ENCODE measurements at regions not wholly inside any gene's neighbourhood (a gene's known extent, or its start where the extent isn't known, plus 50 kb on each side); places are given as distances from the start of the nearest gene placed in this dataset.
"Not testable (repeated sequence)": the region's sequence is repeated elsewhere in the genome, so short reads cannot be mapped to it uniquely, and the experiment has no call there.

DNA sequence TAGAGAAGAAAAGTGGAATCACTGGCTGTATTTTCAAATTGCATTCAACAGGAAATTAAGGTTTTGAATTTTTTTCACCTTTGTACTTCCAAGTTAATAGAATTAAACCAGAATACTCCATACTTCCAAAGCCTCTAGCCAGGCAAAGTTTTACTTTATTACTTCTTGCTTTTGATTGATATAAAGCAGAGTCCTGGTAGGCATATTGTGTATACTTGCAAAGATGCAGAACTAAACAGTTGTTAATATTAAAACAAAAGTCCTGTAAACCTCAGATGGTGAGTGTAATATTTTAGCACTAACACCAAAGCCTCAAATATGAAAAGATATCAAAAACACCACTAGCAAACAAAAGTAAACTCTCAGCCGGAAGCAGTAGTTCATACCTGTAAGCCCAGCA is 107.2 kb upstream of the C2CD4B start:
- DNase-seq (ENCODE audit: low read depth), result no peak

DNA sequence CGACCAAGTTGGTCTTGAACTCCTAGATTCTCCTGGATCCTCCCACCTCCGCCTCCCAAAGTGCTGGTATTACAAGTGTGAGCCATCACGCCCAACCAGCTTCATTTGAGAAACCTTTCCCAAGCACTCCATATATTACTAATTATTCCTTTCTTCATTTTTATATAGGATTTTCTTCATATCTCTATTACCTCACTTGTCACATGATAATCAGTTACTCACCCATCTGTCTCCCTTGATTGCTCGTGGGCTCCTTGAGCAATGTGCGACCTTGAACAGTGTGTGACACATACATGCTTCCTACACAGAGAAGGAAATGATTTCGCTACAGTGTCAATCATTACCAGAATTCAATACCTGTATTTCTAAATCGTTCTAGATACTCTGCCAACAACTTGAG is 110.7 kb upstream of the C2CD4B start:
- no peak for DNase-seq (ENCODE audit: low read depth)

DNA sequence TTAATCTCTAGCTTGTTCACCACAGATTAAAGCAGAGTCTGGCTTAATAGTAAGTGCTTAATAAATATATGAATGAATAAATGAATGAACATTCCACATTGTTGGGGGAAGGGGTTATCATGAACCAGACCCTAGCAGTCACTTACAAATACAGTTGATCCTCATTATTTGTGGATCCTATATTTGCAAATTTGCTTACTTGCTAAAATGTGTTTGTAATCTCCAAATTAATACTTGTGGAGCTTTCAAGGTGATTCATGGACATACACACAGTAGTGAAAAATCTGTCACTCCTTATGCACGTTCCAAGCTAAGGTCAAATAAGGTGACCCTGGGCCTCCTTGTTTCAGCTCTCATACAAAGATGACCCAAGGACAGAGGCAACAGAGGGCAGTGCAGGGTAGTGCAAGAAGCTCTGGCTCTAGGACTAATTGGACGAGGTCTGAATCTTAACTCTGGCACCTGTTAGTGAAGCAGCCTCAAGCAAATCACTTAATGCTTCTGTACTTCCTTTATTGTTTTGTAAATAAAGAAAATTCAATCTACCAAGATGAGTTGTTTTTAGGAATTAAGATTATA is 112.8 kb upstream of the C2CD4B start:
- no peak for DNase-seq (ENCODE audit: low read depth)

DNA sequence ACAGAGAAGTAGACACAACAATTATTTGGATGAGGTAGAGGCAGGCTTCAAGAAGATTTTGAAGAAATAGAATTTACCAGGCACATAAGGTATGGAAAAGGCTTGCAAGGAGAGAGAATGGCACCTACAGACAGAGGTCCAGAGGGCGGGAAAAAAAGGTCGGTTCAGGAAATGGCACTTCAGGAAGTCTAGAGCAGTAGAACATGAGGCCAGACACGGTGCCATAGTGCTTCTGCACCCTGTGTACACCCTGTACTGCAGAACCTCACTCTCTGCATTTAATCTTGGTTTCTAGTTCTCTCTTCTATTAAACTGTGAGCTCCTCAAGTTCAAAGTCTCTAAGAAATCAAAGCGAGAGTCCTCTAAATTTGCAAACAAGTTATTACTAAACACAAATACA is 113.4 kb upstream of the C2CD4B start:
- DNase-seq (ENCODE audit: low read depth), result no peak

DNA sequence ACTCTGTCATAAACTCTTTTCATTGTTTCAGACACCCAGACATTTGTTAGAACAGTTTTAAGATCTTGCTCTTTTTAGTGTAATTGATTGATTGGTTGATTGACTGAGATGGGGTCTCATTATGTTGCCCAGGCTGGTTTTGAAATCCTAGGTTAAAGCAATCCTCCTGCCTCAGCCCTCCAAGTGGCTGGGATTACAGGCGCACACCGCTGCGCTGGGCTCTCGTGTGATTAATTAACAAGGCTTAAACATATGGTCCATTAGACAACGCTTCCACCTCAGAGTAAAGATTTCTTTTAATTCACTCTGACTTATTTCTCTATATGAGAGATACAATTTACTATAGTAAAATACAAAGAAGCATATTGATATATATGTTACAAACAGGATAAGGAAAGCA is 114.0 kb upstream of the C2CD4B start:
- DNase-seq (ENCODE audit: low read depth), result no peak

DNA sequence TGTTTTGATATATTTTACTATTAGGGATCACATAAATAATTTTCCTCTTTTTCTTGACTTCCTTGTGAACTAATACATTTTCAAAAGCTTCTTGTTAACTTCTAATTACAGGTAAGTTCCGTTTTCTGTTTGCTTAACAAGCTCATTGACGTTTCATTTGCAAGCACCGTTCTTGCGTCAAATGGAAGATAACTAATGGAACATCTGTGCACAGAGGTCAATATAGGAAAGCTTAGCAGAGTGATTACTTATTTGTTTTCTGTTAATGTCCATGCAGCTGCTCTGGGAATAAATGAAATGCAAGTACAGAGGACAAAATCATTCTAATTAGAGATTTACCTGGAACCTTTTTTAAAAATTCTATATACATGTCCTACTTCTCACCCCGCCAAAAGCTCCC is 115.5 kb upstream of the C2CD4B start:
- no peak for DNase-seq (ENCODE audit: low read depth)

DNA sequence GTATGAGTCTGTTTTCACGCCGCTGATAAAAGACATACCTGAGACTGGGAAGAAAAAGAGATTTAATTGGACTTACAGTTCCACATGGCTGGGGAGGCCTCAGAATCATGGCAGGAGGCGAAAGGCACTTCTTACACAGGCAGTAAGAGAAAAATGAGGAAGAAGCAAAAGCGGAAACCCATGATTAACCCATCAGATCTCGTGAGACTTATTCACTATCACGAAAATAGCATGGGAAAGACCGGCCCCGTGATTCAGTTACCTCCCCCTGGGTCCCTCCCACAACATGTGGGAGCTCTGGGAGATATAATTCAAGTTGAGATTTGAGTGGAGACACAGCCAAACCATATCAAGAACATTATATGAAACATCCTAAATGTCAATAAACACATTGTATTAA is 116.7 kb upstream of the C2CD4B start:
- not testable (repeated sequence) for DNase-seq (ENCODE audit: low read depth)

DNA sequence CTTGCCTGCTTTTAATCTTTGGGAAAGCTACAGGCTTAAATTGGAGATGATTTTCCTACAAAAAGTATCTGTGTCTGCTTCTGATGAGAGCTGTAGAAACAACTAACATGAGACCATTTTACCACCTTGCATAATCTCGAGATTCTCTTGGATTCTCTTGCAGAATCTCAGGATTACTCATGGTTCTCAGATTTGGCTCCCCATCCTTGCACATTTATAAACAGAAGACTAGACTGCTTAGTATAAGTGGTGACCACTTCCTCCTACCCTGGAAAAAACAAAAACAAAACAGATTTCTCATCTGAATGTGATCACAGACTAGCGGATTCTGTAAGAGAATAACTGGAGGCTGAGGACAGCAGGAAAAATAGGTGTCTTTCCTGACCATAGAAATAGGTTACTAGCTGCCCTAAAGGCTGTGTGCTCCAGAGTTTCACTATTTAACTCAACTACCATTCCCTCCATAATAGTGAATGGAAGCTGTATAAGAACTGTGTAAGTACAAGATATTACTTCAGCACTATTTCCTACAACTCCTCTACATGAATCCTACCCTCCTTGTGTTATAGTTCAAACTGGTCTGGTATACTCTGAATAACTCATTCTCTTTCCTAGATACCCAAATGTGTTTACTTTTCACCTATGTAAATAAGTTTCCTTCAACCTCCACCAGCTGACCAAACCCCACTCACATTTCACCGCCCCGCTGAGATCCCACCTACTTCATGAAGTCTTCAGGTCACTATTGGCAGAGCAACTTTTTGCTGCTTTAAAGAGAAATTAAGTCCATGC is 122.2 kb upstream of the C2CD4B start:
- no peak for DNase-seq (ENCODE audit: low read depth)

DNA sequence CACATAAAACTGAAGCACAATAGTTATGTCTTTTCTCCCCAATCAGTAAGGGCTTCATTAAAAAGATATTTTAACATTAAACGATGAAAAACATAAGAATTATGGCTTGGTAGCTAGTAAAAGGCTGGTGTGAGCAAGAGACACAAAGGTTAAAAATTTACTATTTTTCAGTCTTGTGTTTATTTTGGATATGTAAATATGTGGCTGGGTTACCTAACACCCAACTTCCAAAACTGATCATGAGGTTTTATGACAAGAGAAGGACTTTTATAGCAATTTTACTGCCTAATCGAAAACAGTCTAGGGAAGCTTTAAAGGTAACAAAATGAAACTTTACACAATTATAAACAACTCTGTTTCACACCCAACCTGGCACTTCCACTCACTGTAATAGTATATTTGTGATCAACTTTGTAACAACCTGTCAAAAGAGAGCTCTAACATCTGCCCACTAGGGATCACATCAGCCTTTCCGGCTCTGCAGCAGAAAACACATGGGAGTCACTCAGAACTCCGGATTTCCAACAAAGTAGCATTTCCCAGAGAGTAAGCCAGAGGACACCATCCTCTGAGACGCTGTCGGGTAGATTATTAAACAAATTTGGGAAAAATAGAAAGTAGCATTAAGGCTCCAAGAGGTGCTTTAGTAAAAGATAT is 123.4 kb upstream of the C2CD4B start:
- no peak for DNase-seq (ENCODE audit: low read depth)

DNA sequence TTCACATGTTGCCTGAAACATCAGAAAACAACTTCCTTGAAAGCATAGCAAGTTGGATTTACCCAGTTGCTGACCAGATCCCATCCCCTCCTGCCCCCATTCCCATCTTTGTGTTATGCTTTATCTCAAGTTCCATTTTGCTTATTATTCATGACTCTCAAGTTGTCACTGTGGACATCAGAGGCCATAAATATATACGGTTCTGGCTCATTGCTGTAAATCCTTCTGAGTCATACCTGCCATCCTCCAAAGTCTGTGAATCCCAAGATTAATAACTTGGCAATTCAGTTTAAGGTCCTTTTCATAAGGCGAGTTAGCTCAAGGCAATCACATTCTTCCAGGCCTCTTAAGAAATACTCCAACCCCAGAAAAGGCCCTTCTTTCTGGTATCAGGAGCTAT is 126.2 kb upstream of the C2CD4B start:
- no peak for DNase-seq (ENCODE audit: low read depth)

DNA sequence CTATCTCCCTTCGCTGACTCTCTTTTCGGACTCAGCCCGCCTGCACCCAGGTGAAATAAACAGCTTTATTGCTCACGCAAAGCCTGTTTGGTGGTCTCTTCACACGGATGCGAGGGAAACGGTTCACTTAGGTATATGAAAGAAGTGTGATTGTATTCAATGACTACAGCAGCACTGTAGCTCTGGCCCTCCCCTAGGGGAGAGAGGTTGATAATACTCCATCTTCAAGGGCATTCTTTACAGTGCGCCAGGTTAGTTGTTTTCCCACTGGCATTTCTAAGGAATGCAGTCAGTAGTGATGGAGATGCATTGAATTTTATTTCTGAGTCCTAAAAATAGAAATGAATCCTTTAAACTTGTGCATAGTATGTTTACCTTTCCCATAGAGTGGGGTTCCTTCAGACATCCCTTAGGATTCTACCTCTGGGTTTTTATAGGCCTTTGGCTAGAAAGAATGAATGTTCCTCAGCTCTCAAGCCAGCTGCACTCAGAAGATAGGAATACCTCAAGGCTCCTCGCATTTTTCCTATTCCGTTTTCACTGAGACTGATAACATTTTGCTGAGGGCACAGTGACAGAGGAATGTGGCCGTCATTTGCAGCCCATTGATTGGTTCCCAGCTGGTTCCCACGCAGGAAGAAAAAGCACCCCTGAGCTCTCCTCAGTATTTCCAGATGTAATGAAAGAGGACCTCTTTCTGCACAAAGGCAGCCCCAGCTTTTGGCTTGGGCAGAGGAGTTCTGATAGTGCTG is 131.8 kb upstream of the C2CD4B start:
- no peak for DNase-seq (ENCODE audit: low read depth)

DNA sequence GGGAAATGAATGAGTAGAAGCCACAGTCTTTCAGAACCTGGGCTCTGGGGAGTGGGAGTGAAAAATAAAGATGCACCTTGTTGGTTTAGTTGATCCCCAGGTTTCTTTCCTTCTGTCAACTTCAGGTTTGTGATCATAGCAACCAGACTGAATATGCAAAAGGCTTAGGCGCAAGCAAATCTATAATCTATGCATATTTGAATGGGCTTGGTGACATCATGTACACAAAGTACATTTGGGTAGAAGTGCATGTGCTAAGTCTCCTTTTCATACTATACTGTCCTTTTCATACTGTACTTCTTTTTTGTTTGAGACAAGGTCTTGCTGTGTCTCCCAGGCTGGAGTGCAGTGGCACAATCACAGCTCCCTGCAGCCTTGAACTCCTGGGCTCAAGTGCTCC is 132.4 kb upstream of the C2CD4B start:
- DNase-seq (ENCODE audit: low read depth), result no peak

DNA sequence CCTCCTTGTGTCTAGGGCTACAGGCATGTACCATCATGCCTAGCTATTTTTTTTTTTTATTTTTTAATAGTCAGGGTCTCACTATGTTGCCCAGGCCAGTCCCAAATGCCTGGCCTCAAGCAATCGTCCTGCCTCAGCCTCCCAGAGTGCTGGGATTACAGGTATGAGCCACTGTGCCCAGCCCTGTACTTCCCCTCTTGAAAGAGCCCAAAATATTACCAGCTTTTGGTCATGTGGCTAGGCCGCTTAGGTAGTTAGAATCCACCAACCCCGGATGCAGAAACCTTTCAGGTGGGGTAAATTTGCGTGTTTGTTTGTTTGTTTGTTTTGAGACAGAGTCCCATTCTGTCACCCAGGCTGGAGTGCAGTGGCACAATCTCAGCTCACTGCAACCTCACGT is 132.8 kb upstream of the C2CD4B start:
- no peak for DNase-seq (ENCODE audit: low read depth)

DNA sequence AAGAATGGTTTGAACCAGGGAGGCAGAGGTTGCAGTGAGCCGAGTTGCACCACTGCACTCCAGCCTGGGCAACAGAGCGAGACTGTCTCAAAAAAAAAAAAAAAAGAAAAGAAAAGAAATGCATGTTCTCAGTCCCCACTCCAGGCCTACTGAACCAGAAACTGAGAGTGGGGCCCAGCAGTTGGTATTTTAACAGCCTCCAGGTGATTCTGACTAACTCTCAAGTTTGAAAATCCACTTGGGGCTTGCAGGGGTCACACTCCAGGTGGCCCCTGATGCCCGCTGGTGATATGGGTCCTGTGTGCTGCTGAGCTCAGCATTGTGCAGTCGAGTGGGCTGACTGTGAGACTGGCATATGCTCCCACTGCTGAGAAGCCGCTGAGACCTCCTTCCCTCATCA is 133.7 kb upstream of the C2CD4B start:
- no peak for DNase-seq (ENCODE audit: low read depth)

DNA sequence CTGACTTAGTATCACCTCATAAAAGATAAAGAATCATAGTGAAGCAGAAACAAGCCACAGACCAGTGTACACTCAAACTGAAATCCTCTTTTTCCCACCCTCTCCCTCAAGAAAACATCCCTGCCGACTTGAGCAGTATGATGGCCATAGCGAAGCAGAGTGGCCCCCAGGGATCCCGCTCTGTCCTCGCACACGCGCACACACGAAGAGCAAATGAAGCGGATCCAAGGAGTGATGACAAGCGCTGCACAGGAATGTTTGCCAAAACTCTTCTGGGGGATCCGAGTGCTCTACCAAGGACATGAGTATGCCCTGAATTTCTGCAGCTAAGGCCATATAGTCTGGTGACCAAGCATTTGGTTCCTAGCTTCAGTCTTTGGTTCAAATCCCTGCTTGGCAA is 134.5 kb upstream of the C2CD4B start:
- DNase-seq (ENCODE audit: low read depth), result no peak

DNA sequence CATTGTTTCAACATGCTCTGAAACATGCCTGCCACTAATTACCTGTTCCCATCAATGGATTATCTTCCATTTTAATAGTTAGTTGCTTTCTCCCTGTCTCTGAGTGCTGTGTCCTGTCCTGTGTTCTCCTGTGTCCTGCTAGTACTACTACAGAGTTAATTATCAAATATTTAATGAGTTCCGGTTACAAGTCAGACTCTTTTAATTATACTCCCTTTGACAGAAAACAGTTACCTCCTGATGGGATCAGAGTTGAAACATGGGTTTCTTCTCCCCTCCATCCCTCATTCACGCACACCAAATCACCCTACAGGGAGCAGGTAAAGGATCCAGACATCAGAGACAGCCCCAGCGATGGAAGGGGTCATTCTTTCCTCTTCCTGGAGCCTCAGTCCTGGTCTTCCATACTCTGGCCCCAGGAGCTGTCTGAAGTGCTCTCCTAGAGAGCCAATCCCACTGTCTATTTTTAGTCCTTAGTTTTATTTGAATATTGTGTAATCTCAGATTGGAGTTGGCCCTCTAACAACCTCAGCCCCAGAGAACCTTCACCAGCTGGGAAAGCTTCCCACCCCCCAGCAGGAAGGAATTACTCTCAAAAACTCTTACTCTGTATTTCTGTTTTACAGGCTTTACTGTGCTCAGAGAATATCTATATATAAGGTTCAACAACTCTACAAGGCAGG is 137.0 kb upstream of the C2CD4B start:
- no peak for DNase-seq (ENCODE audit: low read depth)

DNA sequence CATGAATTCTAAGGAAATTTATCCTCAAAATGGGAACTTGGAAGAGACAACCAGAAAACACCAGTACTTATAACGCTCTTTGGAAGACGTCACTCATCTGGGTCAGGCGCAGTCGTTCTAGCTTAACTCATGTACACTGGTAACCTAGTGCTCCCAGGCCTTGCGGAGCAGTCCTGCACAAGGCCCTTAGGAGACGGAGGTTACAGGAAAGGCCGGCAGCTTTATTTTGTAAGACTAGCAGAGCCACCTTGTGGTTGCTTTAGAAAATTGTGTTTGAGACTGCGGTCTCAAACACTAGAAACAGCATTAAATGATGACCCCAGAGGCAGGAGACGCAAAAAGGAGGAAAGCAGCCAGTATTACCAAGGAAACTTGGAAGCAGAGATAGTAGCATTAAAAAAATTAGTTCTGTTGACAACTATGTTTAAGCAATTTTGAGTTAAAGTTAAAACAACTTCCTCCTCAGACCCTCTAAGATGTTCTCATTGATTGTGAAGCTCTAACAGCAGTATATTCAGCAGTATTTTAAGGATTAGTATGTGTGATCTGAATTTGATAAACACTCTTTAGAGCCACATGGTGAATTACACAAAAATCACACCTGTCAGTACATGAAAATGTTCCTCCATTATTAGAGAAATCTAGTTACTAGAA is 141.9 kb upstream of the C2CD4B start:
- no peak for DNase-seq (ENCODE audit: low read depth)

DNA sequence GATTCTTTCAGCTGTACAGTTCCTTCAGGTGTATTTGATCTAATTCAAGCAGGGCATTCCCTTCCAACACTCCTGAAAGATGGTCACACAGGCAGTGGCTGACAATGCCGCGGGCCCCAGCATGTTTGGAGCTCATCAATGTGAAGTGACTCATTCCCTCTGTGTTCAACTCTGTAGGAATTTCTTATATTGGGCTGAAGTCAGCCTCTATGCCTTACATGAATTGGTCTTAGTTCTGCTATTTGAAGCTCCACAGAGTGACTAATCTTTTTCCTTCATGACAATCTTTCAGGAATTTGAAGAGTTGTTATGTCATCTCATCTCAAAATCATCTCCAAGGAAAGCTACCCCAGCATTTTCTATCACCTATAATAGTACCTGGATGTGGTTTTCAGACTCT is 142.5 kb upstream of the C2CD4B start:
- DNase-seq (ENCODE audit: low read depth), result no peak

DNA sequence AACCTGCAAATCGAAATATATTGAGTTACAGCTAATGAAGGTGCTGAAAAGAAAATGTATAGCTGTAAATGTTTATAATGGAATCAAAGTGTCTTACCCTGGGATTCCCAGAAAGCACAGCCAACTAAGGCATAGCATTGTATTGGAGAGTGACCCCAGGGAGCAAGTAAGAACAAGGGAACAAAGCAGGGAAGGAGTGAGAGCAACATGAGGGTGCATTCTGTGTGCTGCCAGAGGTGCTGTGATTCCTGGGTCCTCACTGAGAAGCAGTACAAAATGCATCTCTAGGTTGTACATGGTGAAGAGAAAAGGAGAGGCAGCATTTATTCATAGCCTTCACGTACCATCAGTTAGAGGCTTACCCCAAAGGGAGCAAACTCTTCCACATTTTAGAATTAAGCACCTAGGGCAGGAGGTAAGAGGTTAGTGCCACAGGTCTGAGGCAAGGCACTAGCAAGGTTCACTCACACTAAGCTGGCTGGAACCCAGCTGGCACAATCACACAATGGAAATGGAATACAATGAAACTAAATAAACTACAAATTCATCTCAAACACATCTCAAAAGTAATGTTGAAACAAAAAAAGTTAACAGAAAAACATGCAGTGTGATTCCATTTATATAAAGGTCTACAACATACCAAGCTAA is 151.5 kb upstream of the C2CD4B start:
- no peak for DNase-seq (ENCODE audit: low read depth)

DNA sequence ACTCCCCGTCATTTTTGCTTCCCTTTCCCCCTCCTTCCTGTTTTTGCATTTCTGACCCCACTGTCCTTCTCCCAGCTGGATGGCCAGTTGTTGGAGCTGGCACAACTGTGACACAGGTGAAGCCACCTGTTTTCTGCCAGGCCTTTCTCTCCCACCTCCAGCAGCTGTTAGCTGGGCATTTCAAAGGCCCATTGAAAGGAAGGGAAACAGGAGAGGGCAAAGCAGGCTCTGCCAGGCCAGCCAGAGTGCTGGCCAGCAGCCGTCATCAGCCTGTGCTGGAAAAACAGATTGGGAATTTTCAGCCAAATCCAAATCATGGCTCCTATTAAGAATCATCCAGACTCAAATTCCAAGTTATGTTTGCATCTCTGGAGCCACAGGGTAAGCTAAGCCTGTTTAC is 155.2 kb upstream of the C2CD4B start:
- no peak for DNase-seq (ENCODE audit: low read depth)

DNA sequence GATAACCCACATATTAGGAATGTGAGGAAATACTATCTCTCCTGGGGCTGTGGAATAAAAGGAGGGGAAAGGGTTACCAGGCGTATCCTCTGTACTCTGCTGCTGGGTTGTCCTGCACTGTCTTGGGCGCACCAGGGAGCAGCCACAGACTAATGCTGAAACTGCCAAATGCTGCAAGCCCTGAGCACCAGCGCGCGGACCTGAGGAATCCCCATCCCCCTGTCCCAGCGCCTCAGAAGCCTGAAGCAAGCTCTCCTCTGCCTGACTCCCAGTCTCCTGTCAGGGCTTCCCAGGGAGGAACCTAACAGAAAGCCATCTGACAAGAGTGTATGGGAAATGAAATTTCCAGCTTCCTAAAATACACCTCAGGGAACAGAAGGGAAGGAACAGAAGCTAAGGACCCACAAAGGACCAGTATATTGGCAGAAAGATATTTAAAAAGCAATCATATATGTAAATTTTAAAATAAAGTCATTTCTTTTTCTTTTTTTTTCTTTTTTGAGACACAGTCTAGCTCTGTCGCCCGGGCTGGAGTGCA is 158.3 kb upstream of the C2CD4B start:
- DNase-seq (ENCODE audit: low read depth), result no peak
